Naive thymus-derived CD4-positive, alpha-beta T cell (primary cell): ENCODE measurements at regions not wholly inside any gene's neighbourhood (a gene's known extent, or its start where the extent isn't known, plus 50 kb on each side); places are given as distances from the start of the nearest gene placed in this dataset.
"Not testable (repeated sequence)": the region's sequence is repeated elsewhere in the genome, so short reads cannot be mapped to it uniquely, and the experiment has no call there.

Experiments used
- ATAC-seq: fragments of 150-1000 bp; cut with Tn5 transposase; 2 replicates; pipeline ENCODE4 v1.10.0; 2021; ENCODE audit warnings: mild to moderate bottlenecking, moderate library complexity
- CTCF ChIA-PET: fragments of 350-600 bp; sonication (Branson Sonifier 250); formaldehyde crosslinking; loops from one replicate; lab custom pipeline; 2021; ENCODE audit warnings: antibody characterized with exemption; lab: Charles Lee
- POLR2A ChIA-PET: fragments of 350-600 bp; sonication (Branson Sonifier 250); formaldehyde crosslinking; loops from one replicate; lab custom pipeline; 2021; ENCODE audit warnings: antibody characterized with exemption, inconsistent platforms; lab: Charles Lee
- DNase-seq, 9 donors: peaks; one replicate each; pipeline versions ENCODE4 v3.0.0 to v3.0.0-alpha.2; 2020 to 2022; ENCODE audit warnings: mixed read lengths in 1 of 9
- H3K27ac ChIP-seq: one replicate; pipeline ENCODE4 v1.7.0; 2013; ENCODE audit warnings: mild to moderate bottlenecking, low read depth, low read length, moderate library complexity
- H3K27me3 ChIP-seq, 2 donors: one replicate each; pipeline ENCODE4 v1.7.0; 2013; ENCODE audit warnings: low read length in 2 of 2, mild to moderate bottlenecking in 2 of 2, moderate library complexity in 2 of 2; ENCODE audit not compliant: control insufficient read depth in 2 of 2, insufficient read depth in 2 of 2
- H3K36me3 ChIP-seq, 3 experiments: 1 replicate in 2 of 3; 2 replicates in 1 of 3; pipeline ENCODE4 v1.7.0; 2013; ENCODE audit warnings: low read length in 3 of 3, mild to moderate bottlenecking in 3 of 3, moderate library complexity in 1 of 3; ENCODE audit not compliant: insufficient read depth in 3 of 3, control insufficient read depth in 2 of 3
- H3K4me1 ChIP-seq, 2 donors: one replicate each; pipeline ENCODE4 v1.7.0; 2013; ENCODE audit warnings: low read length in 2 of 2, mild to moderate bottlenecking in 2 of 2, moderate library complexity in 1 of 2; ENCODE audit not compliant: control insufficient read depth in 2 of 2, insufficient read depth in 2 of 2
- H3K4me3 ChIP-seq: 2 replicates; pipeline ENCODE4 v1.7.0; 2013; ENCODE audit warnings: mild to moderate bottlenecking, low read length
- H3K9me3 ChIP-seq, 3 experiments: 1 replicate in 2 of 3; 2 replicates in 1 of 3; pipeline ENCODE4 v1.7.0; 2013; ENCODE audit warnings: low read length in 3 of 3; ENCODE audit not compliant: control insufficient read depth in 2 of 3
- H3K27ac Mint-ChIP-seq, 9 donors: one replicate each; pipeline ENCODE4 v1.8.0; 2020 to 2022; ENCODE audit warnings: mixed read lengths in 9 of 9, mild to moderate bottlenecking in 8 of 9, moderate library complexity in 5 of 9, inconsistent platforms in 2 of 9
- H3K27me3 Mint-ChIP-seq, 5 donors: one replicate each; pipeline ENCODE4 v1.8.0; 2021 to 2022; ENCODE audit warnings: mixed read lengths in 5 of 5, mild to moderate bottlenecking in 1 of 5
- H3K36me3 Mint-ChIP-seq, 5 donors: one replicate each; pipeline ENCODE4 v1.8.0; 2020 to 2022; ENCODE audit warnings: mixed read lengths in 5 of 5, mild to moderate bottlenecking in 3 of 5, inconsistent platforms in 1 of 5
- H3K4me1 Mint-ChIP-seq, 7 donors: one replicate each; pipeline ENCODE4 v1.8.0; 2020 to 2022; ENCODE audit warnings: mixed read lengths in 7 of 7, mild to moderate bottlenecking in 3 of 7, inconsistent platforms in 1 of 7
- H3K4me3 Mint-ChIP-seq, 10 donors: one replicate each; pipeline ENCODE4 v1.8.0; 2020 to 2022; ENCODE audit warnings: mild to moderate bottlenecking in 10 of 10, mixed read lengths in 10 of 10, moderate library complexity in 6 of 10, inconsistent platforms in 2 of 10
- H3K9me3 Mint-ChIP-seq, 11 donors: one replicate each; pipeline ENCODE4 v1.8.0; 2020 to 2022; ENCODE audit warnings: mixed read lengths in 11 of 11, mild to moderate bottlenecking in 4 of 11, inconsistent platforms in 1 of 11, moderate library complexity in 1 of 11
- intact Hi-C, 2 donors: fragments of 100-400 bp; cut with micrococcal nuclease; formaldehyde crosslinking; loops; one replicate each; pipeline ENCODE4 v1.15.1; 2023

DNA sequence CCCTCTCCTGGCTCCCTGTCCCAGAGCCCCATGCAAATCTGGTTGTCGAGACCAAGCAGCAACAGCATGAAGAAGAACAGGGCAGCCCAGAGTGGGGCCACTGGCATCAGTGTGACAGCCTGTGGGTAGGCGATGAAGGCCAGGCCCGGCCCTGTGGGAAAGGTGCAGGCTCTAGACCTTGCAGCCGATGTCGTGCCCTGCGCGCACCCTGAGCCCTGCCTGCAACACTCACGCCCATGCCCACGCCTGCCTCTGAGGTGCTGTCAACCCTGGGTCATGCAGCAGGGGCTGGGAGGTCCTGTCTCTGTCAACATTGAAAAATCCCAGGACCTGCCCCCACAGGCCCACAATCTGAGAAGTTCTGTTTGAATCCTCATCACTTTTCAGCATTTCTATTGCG is 204.0 kb upstream of the TP53TG3 start:
- H3K4me3 ChIP-seq, ATAC-seq, H3K27me3 Mint-ChIP-seq, H3K27me3 ChIP-seq, H3K4me1 ChIP-seq, H3K4me3 Mint-ChIP-seq, H3K27ac Mint-ChIP-seq, H3K36me3 ChIP-seq, H3K27ac ChIP-seq, intact Hi-C loops, CTCF ChIA-PET, POLR2A ChIA-PET, H3K9me3 ChIP-seq, DNase-seq, H3K4me1 Mint-ChIP-seq, H3K36me3 Mint-ChIP-seq, H3K9me3 Mint-ChIP-seq: not testable (repeated sequence)

DNA sequence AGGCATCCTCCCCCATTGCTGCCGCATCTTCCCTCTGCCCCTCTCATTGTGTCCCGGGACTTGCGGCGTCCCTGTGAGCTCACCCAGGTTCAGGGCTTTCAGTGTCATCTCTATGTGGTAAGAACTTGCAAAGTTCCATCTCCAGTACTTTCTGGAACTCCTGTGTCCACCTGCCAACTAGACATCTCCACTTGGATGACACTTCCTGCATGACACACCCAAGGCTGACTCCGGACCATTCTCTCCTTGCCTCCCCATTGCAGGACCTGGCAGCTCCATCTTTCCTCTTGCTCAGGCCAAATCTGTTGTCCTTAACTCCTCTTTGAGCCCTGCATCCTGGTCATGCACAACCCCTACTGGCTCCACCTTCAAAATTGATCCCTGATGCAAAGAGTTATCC is 200.8 kb upstream of the TP53TG3 start:
- CTCF ChIA-PET, ATAC-seq, H3K36me3 Mint-ChIP-seq: not testable (repeated sequence)

DNA sequence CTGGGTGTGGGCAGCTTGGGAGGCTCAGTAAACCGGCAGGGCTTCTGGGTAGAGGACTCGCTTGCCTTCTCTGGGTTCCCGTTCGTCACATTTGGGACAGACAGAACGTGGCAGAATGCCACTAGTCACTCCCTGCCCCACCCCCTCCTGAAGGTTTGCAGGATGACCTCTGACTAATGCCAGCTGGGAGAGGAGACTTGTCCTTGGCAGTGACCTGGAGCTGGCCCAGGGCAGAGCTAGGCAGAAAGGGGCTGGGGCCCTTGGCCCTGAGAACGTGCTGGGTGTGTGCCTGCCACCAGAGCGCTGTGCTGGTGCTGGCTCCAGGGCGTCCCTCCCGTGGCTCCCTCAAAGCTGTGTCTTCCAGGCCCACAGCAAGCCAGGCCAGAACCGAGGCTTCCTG is 197.8 kb upstream of the TP53TG3 start:
- H3K27me3 ChIP-seq, H3K4me1 ChIP-seq, H3K27me3 Mint-ChIP-seq, H3K9me3 ChIP-seq, H3K4me3 ChIP-seq, H3K36me3 ChIP-seq, H3K9me3 Mint-ChIP-seq, H3K36me3 Mint-ChIP-seq, H3K4me1 Mint-ChIP-seq, H3K27ac ChIP-seq, DNase-seq, intact Hi-C loops, POLR2A ChIA-PET, H3K27ac Mint-ChIP-seq, H3K4me3 Mint-ChIP-seq, CTCF ChIA-PET, ATAC-seq: not testable (repeated sequence)

More for the DNA sequence above, 200.8 kb upstream of the TP53TG3 start:
- DNase-seq, H3K4me3 ChIP-seq, H3K27me3 Mint-ChIP-seq, H3K4me1 ChIP-seq, POLR2A ChIA-PET, H3K4me1 Mint-ChIP-seq, H3K4me3 Mint-ChIP-seq, H3K27me3 ChIP-seq, H3K9me3 ChIP-seq, H3K27ac Mint-ChIP-seq, intact Hi-C loops, H3K27ac ChIP-seq, H3K36me3 ChIP-seq, H3K9me3 Mint-ChIP-seq: not testable (repeated sequence)

DNA sequence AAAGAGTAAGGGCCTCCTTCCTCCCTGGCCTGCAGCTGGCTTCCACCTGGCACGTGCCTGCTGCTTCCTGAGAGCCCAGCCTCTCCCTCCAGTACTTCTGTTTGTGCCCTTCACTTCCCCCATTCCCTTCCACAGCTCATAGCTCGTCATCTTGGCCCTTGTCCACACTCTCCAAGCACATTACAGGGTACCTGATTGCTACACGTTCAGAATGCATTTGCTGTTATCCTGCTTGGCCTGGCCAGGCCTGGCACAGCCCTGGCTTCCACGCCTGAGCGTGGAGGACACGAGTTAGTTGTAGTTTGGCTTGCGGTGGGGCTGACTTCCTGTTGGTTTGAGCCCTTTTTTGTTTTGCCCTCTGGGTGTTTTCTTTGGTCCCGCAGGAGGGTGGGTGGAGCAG is 197.2 kb upstream of the TP53TG3 start:
- DNase-seq, H3K27ac Mint-ChIP-seq, POLR2A ChIA-PET, H3K9me3 Mint-ChIP-seq, H3K4me1 Mint-ChIP-seq, H3K36me3 Mint-ChIP-seq, H3K4me3 ChIP-seq, H3K4me3 Mint-ChIP-seq, H3K27me3 ChIP-seq, ATAC-seq, H3K36me3 ChIP-seq, H3K9me3 ChIP-seq, H3K4me1 ChIP-seq, intact Hi-C loops, CTCF ChIA-PET, H3K27me3 Mint-ChIP-seq, H3K27ac ChIP-seq: not testable (repeated sequence)

DNA sequence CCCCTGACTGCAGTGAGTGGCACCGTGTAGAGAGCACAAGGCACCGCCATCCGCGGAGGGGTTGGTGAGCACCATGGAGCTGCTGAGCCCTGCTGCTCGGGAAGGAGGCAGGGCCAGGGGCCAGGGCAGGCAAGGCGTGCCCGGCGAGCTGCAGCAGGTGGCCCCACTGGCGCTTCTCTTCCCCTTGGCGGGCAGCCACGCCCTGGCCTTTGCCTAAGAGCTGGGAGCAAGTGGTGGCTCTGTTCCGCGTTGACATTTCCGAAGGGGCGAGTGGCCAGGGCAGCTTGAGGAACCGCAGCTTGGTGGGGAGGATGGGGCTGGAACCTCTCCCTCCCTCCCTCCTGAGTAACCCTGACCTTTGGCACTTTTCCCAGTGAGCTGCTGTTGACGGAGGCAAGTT is 194.7 kb upstream of the TP53TG3 start:
- H3K4me1 Mint-ChIP-seq, H3K27ac ChIP-seq, H3K36me3 Mint-ChIP-seq, H3K4me3 ChIP-seq, ATAC-seq, DNase-seq, H3K27ac Mint-ChIP-seq, H3K4me3 Mint-ChIP-seq, H3K27me3 Mint-ChIP-seq, POLR2A ChIA-PET, H3K9me3 Mint-ChIP-seq, H3K36me3 ChIP-seq, H3K4me1 ChIP-seq, CTCF ChIA-PET, intact Hi-C loops, H3K27me3 ChIP-seq, H3K9me3 ChIP-seq: not testable (repeated sequence)

DNA sequence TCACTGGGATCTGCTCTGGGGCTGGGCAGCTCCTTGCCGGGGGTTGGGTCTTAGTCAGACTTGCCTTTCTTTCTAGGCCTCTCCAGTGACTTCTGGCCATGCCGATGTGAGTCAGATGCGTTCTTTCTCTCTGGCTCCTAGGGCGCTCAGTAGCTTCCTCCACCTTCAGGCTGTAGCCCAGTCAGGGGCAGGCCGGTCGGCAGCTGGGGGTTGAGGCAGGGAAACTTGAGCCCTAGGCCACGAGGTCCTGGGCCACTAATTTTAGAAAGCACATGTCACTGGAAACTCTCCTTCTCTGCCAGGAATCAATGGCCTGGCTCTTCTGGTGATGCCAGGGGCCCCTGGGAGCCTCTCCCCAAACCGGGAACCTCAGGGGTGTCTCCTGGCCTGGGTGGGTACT is 192.4 kb upstream of the TP53TG3 start:
- intact Hi-C loops, ATAC-seq, H3K27me3 Mint-ChIP-seq, DNase-seq, CTCF ChIA-PET, H3K27ac ChIP-seq, H3K4me1 Mint-ChIP-seq, H3K9me3 Mint-ChIP-seq, H3K36me3 Mint-ChIP-seq, H3K36me3 ChIP-seq, H3K27ac Mint-ChIP-seq, H3K4me3 Mint-ChIP-seq, H3K4me1 ChIP-seq, H3K27me3 ChIP-seq, POLR2A ChIA-PET, H3K4me3 ChIP-seq, H3K9me3 ChIP-seq: not testable (repeated sequence)

DNA sequence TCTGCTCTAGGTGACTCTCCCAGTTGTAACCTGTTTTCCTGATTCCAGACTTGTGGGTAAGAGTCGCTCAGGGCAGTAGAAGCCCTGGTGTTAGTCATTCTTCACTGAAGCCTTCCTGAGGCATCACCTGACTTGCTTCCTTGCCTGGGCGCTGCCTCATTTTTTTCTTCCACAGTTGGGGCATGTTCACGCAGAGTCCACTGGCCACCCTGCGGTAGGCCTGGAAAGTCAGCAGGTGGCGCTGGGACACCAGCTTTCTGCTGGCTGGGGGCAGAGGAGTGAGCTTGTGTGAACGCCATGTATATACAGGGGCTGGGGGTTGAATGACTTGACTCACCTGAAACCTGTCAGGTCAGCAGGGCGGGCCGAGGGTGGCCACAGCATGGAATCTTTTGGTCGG is 189.3 kb upstream of the TP53TG3 start:
- intact Hi-C loops: not testable (repeated sequence)

More for the DNA sequence above, 189.3 kb upstream of the TP53TG3 start:
- H3K27me3 ChIP-seq, H3K4me1 Mint-ChIP-seq, H3K9me3 Mint-ChIP-seq, H3K36me3 Mint-ChIP-seq, ATAC-seq, DNase-seq, H3K4me1 ChIP-seq, H3K9me3 ChIP-seq, H3K27me3 Mint-ChIP-seq, POLR2A ChIA-PET, H3K27ac ChIP-seq, H3K4me3 ChIP-seq, H3K27ac Mint-ChIP-seq, CTCF ChIA-PET, H3K4me3 Mint-ChIP-seq, H3K36me3 ChIP-seq: not testable (repeated sequence)
